ENCODE measurements at regions not wholly inside any gene's neighbourhood (a gene's known extent, or its start where the extent isn't known, plus 50 kb on each side); places are given as distances from the start of the nearest gene placed in this dataset.

GRCh38 chr18:57214976-57215375, 68.1 kb downstream of the BOD1L2 start:
- Mint-ChIP-seq H3K27me3 (ENCODE audit: low read depth) (peaks cover 12% of the 10 kb centered on the region), H3K36me3 (ENCODE audit: low read depth) (no peaks in the 10 kb centered on the region), H3K27ac (ENCODE audit: unreplicated experiment) (no peak overlapping the region), H3K4me3 (no peak overlapping the region), H3K4me1 (peaks cover 6% of the 10 kb centered on the region), H3K9me3 (peaks cover 3% of the 10 kb centered on the region)
- no peak for DNase-seq (ENCODE audit: low read depth, low spot score)
- TF ChIP-seq, protein P1, sequence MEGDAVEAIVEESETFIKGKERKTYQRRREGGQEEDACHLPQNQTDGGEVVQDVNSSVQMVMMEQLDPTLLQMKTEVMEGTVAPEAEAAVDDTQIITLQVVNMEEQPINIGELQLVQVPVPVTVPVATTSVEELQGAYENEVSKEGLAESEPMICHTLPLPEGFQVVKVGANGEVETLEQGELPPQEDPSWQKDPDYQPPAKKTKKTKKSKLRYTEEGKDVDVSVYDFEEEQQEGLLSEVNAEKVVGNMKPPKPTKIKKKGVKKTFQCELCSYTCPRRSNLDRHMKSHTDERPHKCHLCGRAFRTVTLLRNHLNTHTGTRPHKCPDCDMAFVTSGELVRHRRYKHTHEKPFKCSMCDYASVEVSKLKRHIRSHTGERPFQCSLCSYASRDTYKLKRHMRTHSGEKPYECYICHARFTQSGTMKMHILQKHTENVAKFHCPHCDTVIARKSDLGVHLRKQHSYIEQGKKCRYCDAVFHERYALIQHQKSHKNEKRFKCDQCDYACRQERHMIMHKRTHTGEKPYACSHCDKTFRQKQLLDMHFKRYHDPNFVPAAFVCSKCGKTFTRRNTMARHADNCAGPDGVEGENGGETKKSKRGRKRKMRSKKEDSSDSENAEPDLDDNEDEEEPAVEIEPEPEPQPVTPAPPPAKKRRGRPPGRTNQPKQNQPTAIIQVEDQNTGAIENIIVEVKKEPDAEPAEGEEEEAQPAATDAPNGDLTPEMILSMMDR (conservative IDR thresholded peaks at IDR 0.05) = no peak

GRCh38 chr18:57218281-57218680, 71.4 kb downstream of the BOD1L2 start:
- peaks cover 3% of the 10 kb centered on the region for H3K9me3 Mint-ChIP-seq
- H3K36me3 Mint-ChIP-seq (ENCODE audit: low read depth) = no peaks in the 10 kb centered on the region
- TF ChIP-seq, protein P1 (conservative IDR thresholded peaks at IDR 0.05) = no peak
- H3K4me1 Mint-ChIP-seq = peaks cover 19% of the 10 kb centered on the region
- no peak overlapping the region for H3K27ac Mint-ChIP-seq (ENCODE audit: unreplicated experiment)
- no peak overlapping the region for H3K4me3 Mint-ChIP-seq
- H3K27me3 Mint-ChIP-seq (ENCODE audit: low read depth) = no peaks in the 10 kb centered on the region
- no peak for DNase-seq (ENCODE audit: low read depth, low spot score)

GRCh38 chr18:57219964-57220363, 73.1 kb downstream of the BOD1L2 start:
- no peaks in the 10 kb centered on the region for H3K9me3 Mint-ChIP-seq
- TF ChIP-seq, protein P1 (conservative IDR thresholded peaks at IDR 0.05) = no peak
- no peak overlapping the region for H3K4me3 Mint-ChIP-seq
- no peak for DNase-seq (ENCODE audit: low read depth, low spot score)
- no peak overlapping the region for H3K27ac Mint-ChIP-seq (ENCODE audit: unreplicated experiment)
- H3K36me3 Mint-ChIP-seq (ENCODE audit: low read depth) = no peaks in the 10 kb centered on the region
- peaks cover 19% of the 10 kb centered on the region for H3K4me1 Mint-ChIP-seq
- no peaks in the 10 kb centered on the region for H3K27me3 Mint-ChIP-seq (ENCODE audit: low read depth)

GRCh38 chr18:57220480-57220879, 73.6 kb downstream of the BOD1L2 start:
- DNase-seq (ENCODE audit: low read depth, low spot score) = no peak
- Mint-ChIP-seq H3K27ac (ENCODE audit: unreplicated experiment) (peak overlapping the region; percentile 58), H3K36me3 (ENCODE audit: low read depth) (no peaks in the 10 kb centered on the region), H3K4me3 (no peak overlapping the region), H3K4me1 (peaks cover 19% of the 10 kb centered on the region), H3K9me3 (no peaks in the 10 kb centered on the region), H3K27me3 (ENCODE audit: low read depth) (no peaks in the 10 kb centered on the region)
- TF ChIP-seq, protein P1 (conservative IDR thresholded peaks at IDR 0.05) = no peak

- no peaks in the 10 kb centered on the region for H3K9me3 Mint-ChIP-seq
- H3K4me1 Mint-ChIP-seq = peaks cover 19% of the 10 kb centered on the region
- H3K27me3 Mint-ChIP-seq (ENCODE audit: low read depth) = no peaks in the 10 kb centered on the region
- H3K27ac Mint-ChIP-seq (ENCODE audit: unreplicated experiment) = no peak overlapping the region
- H3K36me3 Mint-ChIP-seq (ENCODE audit: low read depth) = no peaks in the 10 kb centered on the region
- no peak overlapping the region for H3K4me3 Mint-ChIP-seq
- TF ChIP-seq, protein P1 (conservative IDR thresholded peaks at IDR 0.05) = no peak
- DNase-seq (ENCODE audit: low read depth, low spot score) = no peak
These were observed 74.1 kb downstream of the BOD1L2 start for GRCh38 chr18:57220930-57221483.
